ENCODE measurements at regions not wholly inside any gene's neighbourhood (a gene's known extent, or its start where the extent isn't known, plus 50 kb on each side); places are given as distances from the start of the nearest gene placed in this dataset.
A peak's percentile ranks its signal among the peaks of the same experiment; 100 is the strongest.
"Not testable (repeated sequence)": the region's sequence is repeated elsewhere in the genome, so short reads cannot be mapped to it uniquely, and the experiment has no call there.

GRCh38 chr9:26789959-26790358, 102.6 kb downstream of the CAAP1 start:
- no peak for DNase-seq

- DNase-seq, result no peak
Observed at GRCh38 chr9:26786564-26786963, 106.0 kb downstream of the CAAP1 start.

GRCh38 chr9:26782899-26783298, 109.7 kb downstream of the CAAP1 start:
- no peak for DNase-seq

GRCh38 chr9:26781906-26782305, 110.7 kb downstream of the CAAP1 start:
- no peak for DNase-seq

- DNase-seq, result not testable (repeated sequence)
Observed at GRCh38 chr9:26780307-26780706, 112.3 kb downstream of the CAAP1 start.

GRCh38 chr9:26779062-26779461, 113.5 kb downstream of the CAAP1 start:
- no peak for DNase-seq

GRCh38 chr9:26775391-26775790, 117.2 kb downstream of the CAAP1 start:
- no peak for DNase-seq

GRCh38 chr9:26773056-26773455, 119.5 kb downstream of the CAAP1 start:
- no peak for DNase-seq

GRCh38 chr9:26770821-26771220, 121.8 kb downstream of the CAAP1 start:
- DNase-seq, result no peak

- DNase-seq, result no peak
Observed at GRCh38 chr9:26768145-26768544, 124.5 kb downstream of the CAAP1 start.

- DNase-seq, result no peak
Observed at GRCh38 chr9:26760675-26761074, 131.9 kb downstream of the CAAP1 start.

GRCh38 chr9:26758655-26759054, 133.9 kb downstream of the CAAP1 start:
- DNase-seq, result no peak

- DNase-seq, result no peak
Observed at GRCh38 chr9:26756881-26757280, 135.7 kb downstream of the CAAP1 start.

- no peak for DNase-seq
Observed at GRCh38 chr9:26755476-26755875, 137.1 kb downstream of the CAAP1 start.

GRCh38 chr9:26754509-26755164, 138.0 kb downstream of the CAAP1 start:
- no peak for DNase-seq

- no peak for DNase-seq
Observed at GRCh38 chr9:26753971-26754370, 138.6 kb downstream of the CAAP1 start.

- DNase-seq, result no peak
Observed at GRCh38 chr9:26750162-26750561, 142.4 kb downstream of the CAAP1 start.

- DNase-seq, result no peak
Observed at GRCh38 chr9:26748449-26749058, 144.0 kb downstream of the CAAP1 start.

- no peak for DNase-seq
Observed at GRCh38 chr9:26747611-26748010, 145.0 kb downstream of the CAAP1 start.

GRCh38 chr9:26746357-26747072, 146.1 kb downstream of the CAAP1 start:
- no peak for DNase-seq

GRCh38 chr9:26745111-26745510, 147.5 kb downstream of the CAAP1 start:
- DNase-seq, result no peak

- peak; percentile 11 to 29 (median 18) for DNase-seq
Observed at GRCh38 chr9:26744191-26744965, 148.2 kb downstream of the CAAP1 start.
